ENCODE measurements at regions not wholly inside any gene's neighbourhood (a gene's known extent, or its start where the extent isn't known, plus 50 kb on each side); places are given as distances from the start of the nearest gene placed in this dataset.

- TF ChIP-seq CTCF (conservative IDR thresholded peaks at IDR 0.05) (no peak), ZFX (IDR thresholded peaks at IDR 0.05) (no peak)
- H3K27ac ChIP-seq = no peak overlapping the region
These were observed 85.9 kb upstream of the INSIG1 start for GRCh38 chr7:155211761-155212160.

- no peak overlapping the region for H3K27ac ChIP-seq
- TF ChIP-seq CTCF (conservative IDR thresholded peaks at IDR 0.05) = no peak
- no peak for TF ChIP-seq ZFX (IDR thresholded peaks at IDR 0.05)
These were observed 85.2 kb upstream of the INSIG1 start for GRCh38 chr7:155212301-155213015.

DNA sequence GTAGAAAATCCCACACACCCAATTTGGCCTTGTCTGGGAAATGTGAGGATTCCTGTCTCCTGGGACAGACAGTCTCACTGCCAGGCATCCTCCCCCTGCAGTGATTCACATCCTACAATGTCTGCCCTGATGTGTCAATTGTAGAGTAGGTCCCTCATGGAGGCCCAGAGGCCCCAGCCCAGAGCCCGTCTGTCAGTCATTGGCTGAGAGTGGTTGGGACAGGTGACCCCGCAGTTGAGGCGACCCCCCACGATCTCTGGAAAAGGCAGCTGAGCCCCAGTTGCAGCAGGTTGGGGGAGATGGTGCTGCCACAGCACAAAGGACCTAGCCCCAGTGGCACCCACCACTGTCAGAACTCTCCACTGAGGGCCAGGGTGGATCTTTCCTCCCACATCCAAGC lies 84.3 kb upstream of the INSIG1 start:
- no peak overlapping the region for H3K27ac ChIP-seq
- no peak for TF ChIP-seq CTCF (conservative IDR thresholded peaks at IDR 0.05)
- TF ChIP-seq ZFX (IDR thresholded peaks at IDR 0.05) = no peak

DNA sequence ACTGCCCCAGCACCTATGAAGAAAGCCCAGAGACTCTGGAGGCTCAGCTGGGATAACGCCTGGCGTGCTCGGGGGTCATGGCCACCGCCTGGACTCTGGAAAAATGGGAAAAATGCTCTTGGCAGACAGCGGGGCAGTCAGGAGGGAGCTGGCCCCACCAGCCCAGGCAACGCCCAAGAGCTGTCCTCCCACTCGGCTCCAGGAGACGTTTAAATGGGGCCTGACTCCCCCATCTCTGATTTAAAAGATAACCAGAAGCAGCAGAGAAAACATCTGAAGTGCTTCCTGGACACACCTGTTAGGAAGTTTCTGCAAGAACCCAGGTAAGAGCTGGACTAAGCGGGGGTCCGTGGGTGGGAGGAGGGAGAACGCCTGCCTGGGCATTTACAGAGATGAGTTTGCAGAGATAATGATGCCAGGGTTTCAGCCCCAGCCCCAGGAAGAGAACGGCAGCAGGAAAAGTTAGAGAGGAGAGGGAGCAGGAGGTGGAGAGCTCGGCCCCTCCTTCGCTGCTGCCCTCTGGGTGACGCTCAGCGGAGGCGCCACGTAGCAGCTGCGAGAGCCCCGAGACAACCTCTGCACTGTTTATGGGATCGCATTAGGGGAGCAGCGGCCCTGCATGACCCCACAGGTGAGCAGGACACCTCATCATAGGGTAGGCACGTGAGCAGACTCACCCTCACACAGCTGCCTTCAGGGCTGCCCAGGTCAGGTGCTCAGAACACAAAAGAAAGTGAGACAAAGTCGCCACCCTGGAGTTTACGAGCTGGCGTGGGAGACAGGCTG lies 83.5 kb upstream of the INSIG1 start:
- TF ChIP-seq CTCF (conservative IDR thresholded peaks at IDR 0.05) (no peak), ZFX (IDR thresholded peaks at IDR 0.05) (no peak)
- peak overlapping the region; percentile 13; the same call in 1 of the 2 replicates for H3K27ac ChIP-seq

GRCh38 chr7:155215576-155216325 lies 81.9 kb upstream of the INSIG1 start:
- no peak for TF ChIP-seq ZFX (IDR thresholded peaks at IDR 0.05)
- TF ChIP-seq CTCF (conservative IDR thresholded peaks at IDR 0.05) = no peak
- no peak overlapping the region for H3K27ac ChIP-seq

DNA sequence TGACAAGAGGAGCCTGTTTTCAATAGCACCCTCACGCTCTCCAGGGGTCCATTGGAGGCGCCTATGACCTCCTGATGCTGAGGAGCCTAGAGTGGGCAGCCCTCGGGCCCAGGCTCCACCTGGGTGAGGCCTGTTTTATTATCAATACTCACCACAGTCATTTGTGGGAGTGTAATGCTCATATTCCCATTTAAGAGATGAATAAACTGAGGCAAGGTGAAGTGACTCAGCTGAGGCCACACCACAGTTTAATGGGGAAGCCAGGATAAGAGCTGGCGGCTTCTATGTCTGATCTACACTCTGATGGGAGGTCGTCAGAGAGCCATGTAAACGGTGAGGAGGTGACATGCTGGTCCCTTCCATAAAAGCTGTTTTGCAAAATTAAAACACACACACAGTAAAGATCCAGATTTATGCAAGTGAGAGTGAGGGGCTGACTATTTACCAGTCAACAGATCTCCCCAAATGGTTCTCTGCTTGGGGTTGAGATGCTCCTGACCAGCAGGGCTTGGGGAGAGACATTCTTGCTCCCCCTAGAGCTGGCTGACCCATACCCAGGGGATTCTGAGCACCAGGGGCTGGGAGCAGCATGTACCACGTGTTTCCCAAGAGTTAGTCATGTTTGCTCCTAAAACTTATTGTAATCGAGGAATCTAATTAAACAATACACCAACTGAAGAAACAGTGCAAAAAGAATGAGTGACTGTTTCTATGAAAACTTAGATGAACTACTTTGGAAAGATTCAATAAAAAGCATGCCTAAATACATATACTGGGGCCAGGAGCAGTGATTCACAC lies 81.0 kb upstream of the INSIG1 start:
- TF ChIP-seq CTCF (conservative IDR thresholded peaks at IDR 0.05) = no peak
- no peak for TF ChIP-seq ZFX (IDR thresholded peaks at IDR 0.05)
- H3K27ac ChIP-seq = no peak overlapping the region
